Kasumi-1 (cell line): ENCODE measurements at regions not wholly inside any gene's neighbourhood (a gene's known extent, or its start where the extent isn't known, plus 50 kb on each side); places are given as distances from the start of the nearest gene placed in this dataset.
"Not testable (repeated sequence)": the region's sequence is repeated elsewhere in the genome, so short reads cannot be mapped to it uniquely, and the experiment has no call there.

Experiments used
- DNase-seq, 2 experiments: peaks; one replicate each; lab custom pipeline; 2025; lab: John Stamatoyannopoulos, UW

DNA sequence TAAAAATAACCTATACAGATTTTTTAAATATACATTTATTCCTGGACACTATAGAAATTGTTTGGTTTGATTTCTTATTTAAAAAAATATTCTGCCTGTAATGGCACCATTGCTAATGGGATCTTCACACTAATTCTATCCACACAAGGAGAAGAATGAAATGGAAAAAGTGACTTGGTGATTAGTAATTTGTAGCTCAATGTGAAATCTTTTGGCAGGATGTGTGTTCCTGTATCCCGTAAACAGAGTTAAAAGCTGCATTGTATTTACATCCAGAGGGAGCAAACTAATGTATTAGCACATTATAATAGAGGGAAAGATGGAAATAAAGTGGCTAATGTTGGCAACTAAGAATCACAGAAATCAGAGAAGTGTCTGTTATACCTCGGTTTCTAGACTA, 1455.3 kb upstream of the FLRT2 start:
- DNase-seq = no peak

DNA sequence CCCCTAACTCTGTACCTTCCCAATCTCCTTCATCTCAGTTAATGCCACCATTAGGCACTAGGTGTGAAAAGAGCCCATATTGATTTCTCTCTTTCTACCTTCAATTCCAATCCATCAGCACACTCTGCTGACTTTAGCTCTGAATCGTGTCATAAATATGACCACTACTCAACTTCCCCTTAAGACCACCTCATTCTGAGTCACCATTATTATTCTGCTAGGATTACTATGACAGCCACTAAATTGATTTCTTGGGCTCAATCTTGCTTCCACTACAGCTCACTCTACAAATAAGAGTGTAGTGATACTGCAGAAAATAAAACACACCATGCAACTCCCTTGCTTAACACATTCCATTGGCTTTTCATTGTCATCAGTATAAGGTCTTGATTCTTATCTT, 1449.0 kb upstream of the FLRT2 start:
- DNase-seq = no peak

DNA sequence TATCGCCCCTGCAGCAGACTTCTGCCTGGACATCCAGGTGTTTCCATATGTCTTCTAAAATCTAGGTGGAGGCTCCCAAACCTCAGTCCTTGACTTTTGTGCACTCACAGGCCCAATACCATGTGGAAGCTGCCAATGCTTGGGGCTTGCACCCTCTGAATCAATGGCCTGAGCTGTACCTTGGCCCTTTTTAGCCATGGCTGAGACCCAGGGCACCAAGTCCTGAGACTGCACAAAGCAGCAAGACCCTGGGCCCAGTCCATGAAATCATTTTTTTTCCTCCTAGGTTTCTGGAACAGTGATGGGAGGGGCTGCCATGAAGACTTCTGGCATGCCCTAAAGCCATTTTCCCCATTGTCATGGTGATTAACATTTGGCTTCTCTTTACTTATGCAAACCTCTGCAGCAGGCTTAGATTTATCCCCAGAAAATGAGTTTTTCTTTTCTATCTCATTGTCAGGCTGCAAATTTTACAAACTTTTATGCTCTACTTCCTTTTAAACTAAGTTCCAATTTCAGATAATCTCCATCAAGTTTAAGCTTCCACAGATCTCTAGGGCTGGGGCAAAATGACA, 1445.8 kb upstream of the FLRT2 start:
- no peak for DNase-seq

DNA sequence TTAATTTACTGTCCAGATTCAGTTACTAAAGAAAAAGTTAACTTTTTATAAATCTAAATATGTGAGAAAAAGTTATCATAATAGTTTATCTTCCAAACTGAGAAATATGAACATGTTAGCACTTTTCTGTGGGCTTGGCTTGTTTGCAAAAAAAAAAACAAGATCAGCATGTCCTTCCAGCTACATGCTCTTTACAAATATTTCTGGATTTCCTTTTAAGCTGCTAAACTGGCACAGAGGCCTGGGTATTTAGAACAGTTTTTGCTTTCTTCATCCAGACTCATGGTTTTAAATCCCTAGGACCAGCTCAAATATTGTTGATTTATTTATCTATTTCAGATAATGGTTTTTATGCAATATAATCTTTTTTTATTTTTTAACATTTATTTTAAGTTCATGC, 1444.5 kb upstream of the FLRT2 start:
- DNase-seq = no peak

DNA sequence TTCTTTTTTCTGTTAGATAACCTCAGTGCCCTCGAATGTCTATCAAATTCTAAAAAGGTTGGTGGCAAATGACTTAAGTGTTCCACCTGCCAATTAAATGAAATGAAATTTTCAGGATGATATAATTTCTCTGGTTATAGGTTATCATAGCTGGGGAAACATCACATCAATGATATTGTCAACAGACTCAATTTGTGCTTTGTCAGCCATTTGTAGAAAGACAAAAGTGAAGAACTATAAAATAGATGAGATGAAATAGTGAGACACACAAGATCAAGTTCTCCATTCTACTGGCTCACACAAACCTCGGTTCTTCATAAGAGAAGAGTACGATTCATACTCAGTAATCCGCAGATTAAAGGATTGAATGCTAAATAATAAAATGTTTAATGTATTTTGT, 1443.2 kb upstream of the FLRT2 start:
- no peak for DNase-seq

DNA sequence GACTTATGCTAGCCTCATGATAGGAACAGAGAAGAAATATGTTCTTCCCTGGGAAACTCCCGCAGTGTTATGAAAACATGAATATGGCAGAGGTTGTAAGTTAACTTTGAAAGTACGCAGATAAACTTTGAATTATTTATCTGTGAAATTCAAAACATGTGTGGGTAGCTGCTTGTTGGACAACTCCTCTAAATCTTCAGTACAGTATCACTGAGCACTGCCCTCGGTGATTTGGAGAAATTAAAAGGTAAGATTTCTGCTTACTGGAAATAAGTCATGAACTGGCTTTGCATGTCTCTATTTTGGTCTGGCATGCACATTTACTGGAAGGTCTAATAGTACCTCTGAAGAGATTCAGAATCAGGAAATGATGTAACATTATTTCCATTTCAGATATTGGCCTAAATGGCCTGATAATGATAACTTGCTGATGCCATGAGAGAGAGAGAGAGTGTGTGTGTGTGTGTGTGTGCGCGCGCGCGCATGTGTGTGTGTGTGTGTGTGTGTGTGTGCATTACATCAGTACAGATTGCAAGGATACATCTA, 1441.9 kb upstream of the FLRT2 start:
- no peak for DNase-seq

DNA sequence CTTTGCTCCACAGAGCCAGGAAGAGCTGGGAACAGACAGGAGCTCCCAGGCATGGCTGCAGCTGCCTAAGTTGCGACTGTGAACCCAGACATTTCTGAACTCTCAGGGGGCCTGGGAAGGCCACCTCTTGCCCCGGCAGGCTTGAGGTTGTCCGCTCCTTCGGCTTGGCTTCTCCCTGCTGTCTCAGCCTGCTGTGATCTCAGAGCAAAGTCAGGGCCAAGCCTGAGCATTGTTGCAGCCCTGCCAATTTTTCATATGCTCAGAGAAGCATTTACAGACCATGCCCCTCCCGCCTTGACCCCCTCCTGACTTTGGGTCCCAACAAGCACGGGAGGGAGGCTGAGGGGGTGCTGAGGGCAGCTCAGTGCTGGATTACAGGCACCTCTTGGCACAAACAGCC, 1439.1 kb upstream of the FLRT2 start:
- DNase-seq = no peak

DNA sequence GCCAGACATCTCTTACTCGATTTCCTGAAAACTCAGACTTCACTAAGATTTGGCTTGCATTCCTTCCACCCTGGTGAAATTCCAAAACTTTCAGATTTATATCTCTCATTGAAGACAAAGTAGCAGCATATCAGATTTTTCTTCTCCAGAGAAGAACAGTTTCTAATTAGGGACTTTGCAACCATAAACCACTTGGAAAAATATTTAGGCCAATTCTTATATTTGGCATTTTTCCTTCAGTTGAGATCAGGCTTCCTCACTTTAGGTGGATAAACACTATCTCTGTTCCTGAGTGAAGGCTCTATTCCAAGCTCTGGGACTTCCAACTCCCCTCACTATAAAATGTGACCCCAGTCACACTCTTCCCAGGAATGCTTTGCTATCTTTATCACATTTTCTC, 1434.3 kb upstream of the FLRT2 start:
- DNase-seq = no peak

DNA sequence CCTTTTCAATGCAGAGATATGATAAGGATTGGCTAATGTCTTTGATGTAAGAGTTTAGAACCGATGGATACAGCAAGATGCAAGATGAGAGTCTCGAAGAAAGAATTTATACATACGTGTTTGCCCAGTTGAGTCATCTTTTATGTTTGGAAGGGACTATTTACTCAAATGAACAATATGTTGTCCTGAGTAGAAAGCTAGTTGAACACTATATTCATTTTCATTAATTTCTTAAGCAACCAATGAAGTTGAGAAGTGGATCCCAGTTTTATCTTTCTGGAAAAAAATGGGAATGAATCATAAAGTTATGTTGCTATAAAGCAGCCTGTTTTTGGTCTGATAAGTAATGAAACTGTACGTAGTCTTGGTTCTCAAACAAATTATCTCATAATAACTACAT, 1431.7 kb upstream of the FLRT2 start:
- no peak for DNase-seq

DNA sequence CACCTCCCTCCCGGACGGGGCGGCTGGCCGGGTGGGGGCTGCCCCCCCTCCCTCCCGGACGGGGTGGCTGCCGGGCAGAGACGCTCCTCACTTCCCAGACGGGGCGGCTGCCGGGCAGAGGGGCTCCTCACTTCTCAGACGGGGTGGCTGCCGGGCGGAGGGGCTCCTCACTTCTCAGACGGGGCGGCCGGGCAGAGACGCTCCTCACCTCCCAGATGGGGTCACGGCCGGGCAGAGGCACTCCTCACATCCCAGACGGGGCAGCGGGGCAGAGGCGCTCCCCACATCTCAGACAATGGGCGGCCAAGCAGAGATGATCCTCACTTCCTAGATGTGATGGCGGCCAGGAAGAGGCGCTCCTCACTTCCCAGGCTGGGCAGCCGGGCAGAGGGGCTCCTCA, 1430.4 kb upstream of the FLRT2 start:
- not testable (repeated sequence) for DNase-seq

DNA sequence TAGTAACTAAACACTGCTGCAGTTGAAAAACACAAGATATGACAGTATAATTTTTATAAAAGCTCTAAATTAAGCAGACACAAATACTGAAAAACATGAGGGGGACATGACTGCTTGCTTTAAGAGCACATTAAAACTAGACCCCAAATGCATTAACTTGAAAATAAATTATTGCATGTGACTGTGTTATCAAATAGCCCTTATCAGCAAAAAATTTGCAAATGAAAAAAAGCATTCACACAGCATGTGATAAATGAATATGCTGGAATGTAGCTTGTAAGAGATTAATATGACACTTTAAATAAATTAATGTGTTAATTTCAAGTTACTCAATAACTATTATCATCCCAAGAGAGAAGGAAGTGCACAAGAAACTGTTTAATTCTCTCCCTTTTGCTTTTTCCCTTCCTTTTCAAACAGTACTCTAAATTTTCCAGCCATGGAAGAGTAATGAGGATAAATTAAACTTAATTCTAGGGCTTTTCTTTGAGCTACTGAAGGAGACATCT, 1422.1 kb upstream of the FLRT2 start:
- no peak for DNase-seq

DNA sequence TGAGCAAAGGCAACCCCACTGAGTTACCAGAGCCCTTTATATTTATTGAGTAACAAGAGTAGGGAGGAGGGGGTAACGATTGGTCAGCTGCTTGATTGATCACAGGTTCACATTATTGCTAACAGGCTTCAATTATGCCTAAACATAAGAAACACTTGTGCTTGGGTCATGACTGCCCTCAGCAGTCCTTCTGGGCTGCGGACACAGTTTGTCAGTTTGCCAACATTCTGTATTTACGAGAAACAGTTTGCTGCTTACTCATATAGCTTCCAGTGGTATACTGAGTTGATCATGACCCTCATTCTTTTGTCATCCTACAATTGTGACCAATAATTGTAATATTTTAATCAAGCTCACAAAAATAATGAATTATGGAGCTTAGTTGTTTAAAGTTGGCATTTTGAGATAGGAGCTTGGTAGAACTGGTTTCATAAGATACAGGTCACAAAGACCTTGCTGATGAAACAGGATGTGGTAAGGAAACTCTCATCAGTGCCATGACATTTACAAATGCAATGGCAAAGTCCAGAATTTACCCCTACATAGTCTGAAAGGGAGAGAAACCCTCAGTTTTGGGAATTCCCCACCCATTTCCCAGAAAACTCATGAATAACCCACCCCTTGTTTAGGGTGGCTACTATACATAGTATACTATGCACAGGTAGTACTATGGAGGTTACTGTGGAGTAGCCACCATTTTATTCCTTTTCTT, 1421.0 kb upstream of the FLRT2 start:
- no peak for DNase-seq

DNA sequence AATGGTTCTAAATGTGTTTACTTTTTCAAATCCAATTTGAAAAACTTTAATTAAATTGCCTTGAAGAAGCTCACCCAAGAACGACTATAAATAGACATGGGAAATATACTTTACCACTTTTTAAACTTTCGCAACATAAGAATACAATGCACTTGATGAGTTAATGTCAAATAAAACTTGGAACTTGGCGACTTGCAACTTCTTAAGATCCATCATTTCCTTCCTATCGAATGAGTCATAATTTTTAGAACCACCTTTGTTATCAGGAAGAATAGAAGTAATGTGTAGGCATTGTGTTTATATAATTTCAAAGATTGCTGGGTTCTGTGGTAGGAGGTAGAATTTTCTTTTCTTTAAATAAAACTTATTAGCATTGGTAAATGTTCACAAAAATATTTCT, 1417.4 kb upstream of the FLRT2 start:
- DNase-seq = no peak

DNA sequence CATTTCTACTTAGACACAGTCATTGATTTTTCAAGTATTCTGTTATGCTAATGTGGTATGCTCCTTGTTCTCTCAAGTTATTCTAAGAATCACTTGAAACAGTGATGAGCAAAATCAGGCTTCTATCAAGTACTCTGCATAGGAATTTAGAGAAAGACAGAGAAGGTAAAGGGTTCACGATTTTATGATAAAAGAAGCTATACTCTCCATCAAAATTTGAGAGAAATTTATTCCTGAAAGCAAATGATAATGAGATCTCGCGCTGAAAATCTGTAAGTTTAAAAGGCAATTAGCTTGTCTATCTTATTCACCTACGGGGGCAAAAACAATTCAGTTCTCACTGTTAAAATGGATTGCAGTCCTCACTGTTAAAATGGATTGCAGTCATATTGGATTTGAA, 1404.3 kb upstream of the FLRT2 start:
- DNase-seq = no peak

DNA sequence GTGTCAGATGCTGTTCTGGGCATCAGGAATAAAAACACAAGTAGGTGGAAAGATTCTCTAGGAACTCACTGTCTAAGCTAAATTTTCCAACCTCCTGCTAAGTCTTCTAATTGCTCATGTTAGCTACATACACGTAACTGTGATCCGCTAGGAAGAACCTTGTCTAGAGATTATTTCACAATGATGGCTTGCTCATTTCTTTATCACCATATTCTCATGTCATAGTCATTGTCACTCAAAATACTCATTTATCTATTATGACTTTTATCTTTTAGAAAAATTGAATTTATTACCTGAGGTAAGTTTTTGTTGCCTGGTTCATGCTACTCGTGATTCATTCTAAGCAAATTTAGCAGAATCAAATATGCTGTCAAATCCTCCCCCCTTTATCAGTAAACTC, 1402.4 kb upstream of the FLRT2 start:
- no peak for DNase-seq

DNA sequence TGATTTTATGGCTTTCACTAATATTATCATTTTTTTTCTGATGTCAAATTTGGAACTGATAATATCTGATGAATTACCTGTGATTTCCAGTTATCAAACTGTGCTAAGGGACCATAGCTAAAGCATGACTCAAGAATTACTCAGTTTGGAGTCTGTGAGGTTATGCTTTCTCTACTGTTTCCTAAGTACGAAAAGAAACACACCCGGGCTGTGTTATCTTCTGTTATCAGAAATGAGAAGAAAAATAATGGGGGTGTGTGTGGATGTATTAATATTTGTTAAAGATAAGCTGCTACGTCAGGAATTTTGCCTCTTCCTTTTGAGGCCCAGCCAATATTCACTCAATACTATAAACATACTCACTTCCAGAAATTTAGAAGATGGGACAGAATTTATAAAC, 1401.9 kb upstream of the FLRT2 start:
- DNase-seq = no peak

DNA sequence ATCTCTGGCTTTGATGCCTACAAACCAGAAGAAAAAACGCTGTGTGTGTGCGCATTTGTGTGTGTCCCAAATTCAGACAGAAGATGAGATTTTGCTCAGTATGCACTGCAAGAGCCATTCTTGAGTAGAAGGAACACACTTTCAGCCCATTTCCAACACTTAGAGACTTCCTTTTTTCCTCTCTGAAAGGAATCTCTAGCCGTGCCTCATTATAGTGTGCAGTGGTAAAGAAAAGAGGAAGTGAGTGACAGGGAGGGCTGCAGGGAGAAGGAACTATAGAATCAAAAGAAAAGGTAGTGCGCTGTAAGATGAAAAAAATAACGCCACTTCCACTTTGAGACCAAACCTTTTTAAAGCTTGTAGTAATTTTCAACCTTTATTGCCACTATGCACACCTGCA, 1400.9 kb upstream of the FLRT2 start:
- DNase-seq = peak; percentile 96 to 98

DNA sequence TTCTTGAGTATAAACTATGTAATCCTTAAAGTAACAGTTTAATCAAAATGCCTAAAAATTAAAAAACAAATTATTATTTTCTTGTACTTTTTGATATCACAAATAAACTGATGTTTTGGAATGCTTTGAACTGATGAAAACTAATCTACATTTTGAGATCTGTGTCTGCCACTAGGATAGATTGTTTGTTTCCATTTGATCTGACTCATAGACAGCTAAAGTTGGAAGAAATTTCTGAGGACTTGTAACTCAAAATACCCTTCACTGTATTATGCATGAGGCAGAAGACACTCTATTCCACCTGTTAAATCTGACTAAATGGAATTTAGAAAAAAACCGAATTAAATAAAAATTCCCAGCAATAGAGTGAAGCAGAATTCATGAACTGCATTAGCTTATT, 1400.0 kb upstream of the FLRT2 start:
- no peak for DNase-seq

DNA sequence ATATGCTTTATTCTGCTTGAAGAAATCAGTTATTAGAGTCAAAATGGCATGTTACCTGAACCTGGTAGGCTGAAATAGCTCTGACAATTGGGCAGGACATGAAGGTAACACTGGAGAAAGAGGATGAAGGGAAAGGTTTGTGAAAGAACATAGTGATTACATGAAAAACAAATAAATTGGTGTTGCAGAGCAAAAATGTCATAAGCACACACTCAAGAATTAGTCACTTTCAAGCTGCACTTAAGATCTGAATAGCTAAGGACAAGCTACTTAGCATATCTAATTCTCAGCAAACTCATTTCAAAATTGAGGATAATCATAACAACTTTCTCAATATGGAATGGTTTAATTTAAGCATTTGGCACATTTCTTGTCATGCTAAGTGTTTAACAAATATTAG, 1398.0 kb upstream of the FLRT2 start:
- no peak for DNase-seq

DNA sequence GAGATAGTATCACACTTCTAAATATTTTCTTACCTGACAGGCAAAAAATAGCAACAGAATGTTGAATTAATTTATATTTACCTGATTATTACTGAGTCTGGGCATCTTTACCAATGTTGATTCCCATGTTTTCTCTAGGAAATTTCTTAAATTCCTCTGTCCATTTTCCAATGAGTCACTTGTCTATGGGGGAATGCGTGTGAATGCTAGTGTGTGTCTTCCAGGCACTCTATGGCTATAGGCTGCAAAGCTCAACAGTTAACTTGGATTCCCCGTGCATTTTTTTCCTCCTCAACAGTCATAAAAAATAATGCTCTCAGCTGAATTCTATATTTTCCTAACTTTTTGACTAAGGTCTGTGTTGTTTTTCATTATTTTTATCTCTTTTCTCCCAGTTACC, 1385.8 kb upstream of the FLRT2 start:
- DNase-seq = no peak

DNA sequence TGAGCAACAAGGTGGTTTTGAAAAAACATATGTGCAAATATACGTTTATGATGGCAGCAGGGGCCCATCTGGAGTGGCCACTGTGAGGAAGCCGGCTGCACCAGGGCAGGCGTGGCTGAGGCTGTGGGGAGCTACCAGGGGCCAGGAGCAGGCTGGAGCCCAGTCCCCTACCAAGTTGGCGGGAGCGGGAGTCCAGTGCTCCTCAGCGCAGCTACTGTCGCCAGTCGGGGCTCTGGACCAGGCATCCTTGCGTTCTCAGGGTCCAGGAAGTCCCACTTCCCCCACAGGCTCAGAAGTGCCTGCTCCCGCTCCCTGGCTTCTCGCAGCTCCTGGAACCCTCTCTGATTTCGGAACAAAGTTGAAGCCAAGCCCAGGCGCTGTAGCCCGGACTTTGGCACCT, 1377.5 kb upstream of the FLRT2 start:
- no peak for DNase-seq

DNA sequence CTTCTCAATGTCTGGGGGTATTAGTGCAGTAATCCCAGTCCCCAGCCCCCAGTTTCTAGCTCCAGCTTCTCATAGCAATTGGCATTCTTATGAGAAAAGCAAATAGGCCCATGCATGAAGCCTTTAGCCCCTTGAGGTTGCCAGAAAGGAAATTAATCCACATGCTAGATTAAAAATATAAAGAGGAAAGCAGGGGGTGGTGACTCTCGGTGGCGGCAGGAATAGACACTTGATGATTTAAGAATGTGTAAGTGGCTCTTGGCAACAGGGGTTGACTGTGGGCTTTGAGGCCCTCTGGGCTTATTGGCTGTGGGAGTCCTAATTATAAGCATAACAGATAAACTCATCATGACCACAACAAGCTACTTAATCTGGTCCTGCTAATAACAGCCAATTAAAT, 1367.3 kb upstream of the FLRT2 start:
- DNase-seq = no peak

DNA sequence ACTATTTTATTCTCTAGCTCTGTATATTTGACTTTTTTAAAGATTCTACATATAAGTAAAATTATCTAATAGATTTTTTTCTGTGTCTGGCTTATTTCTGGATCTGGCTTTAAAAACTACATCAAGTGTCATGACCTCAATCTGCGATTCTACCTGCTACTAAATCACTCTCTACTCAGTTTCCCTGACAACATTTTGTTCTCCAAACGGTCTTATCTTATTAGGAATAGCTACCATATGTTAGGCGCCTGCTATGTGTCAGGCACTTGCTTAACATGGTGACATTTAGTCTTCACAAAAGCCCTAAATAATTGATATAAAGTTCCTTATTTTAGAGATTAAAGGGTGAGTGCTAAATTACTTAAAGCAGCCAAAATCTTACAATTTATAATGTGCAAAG, 1362.9 kb upstream of the FLRT2 start:
- DNase-seq = no peak

DNA sequence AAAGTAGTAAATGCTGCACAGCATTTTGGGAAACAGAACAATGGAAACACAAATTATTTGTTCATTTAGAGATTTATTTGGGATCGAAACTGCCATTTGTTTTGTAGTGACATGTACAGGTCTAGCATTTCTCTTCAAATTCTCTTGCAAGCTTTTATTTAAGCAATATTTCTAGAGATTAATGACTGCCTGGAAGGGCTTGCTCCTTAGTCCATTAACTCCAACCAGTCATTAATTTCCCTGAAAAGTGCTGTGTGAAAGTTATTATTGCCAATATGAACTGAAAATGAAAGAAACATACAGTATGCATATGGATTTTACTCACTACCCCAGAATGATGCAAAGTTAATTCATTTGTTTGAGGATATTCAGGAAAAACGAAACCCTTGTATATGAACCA, 1349.6 kb upstream of the FLRT2 start:
- no peak for DNase-seq
